Upper lobe of left lung (tissue), 6 donors: ENCODE measurements at regions not wholly inside any gene's neighbourhood (a gene's known extent, or its start where the extent isn't known, plus 50 kb on each side); places are given as distances from the start of the nearest gene placed in this dataset.
A peak's percentile ranks its signal among the peaks of the same experiment; 100 is the strongest.

Source experiments
- ATAC-seq, 2 donors: fragments of 200-7000 bp; cut with Tn5 transposase; one replicate each; pipeline ENCODE4 v1.9.1; 2022; ENCODE audit warnings: mild to moderate bottlenecking in 2 of 2, moderate library complexity in 2 of 2; ENCODE audit not compliant: low FRiP score in 2 of 2
- DNase-seq, 2 donors: peaks; one replicate each; pipeline ENCODE4 v3.0.0-alpha.2; 2019 to 2020
- H3K27ac ChIP-seq, 4 donors: fragments of 200-600 bp; sonication (generic); one replicate each; pipeline ENCODE4 v1.5.1; 2016 to 2019
- H3K27me3 ChIP-seq, 4 donors: fragments of 200-600 bp; sonication (generic); one replicate each; pipeline ENCODE4 v1.5.1; 2017 to 2019
- H3K36me3 ChIP-seq, 4 donors: fragments of 200-600 bp; sonication (generic); one replicate each; pipeline ENCODE4 v1.5.1; 2016 to 2019
- H3K4me1 ChIP-seq, 4 donors: fragments of 200-600 bp; sonication (generic); one replicate each; pipeline ENCODE4 v1.5.1; 2018 to 2019
- H3K4me3 ChIP-seq, 4 donors: fragments of 200-600 bp; sonication (generic); one replicate each; pipeline ENCODE4 v1.5.1; 2017 to 2019; ENCODE audit warnings: mild to moderate bottlenecking in 2 of 4, moderate library complexity in 1 of 4
- H3K9me3 ChIP-seq, 4 donors: fragments of 200-600 bp; sonication (generic); one replicate each; pipeline ENCODE4 v1.5.1; 2018 to 2019
- CTCF ChIP-seq, 6 experiments: fragments of 450-650 bp in 4 of 6; fragments of 200-600 bp in 2 of 6; sonication (generic) in 2 of 6; IDR thresholded peaks; one replicate each; pipeline ENCODE4 v1.5.1; 2016 to 2019; ENCODE audit warnings: antibody characterized with exemption in 6 of 6
- EP300 ChIP-seq, 4 donors: sonication (generic); formaldehyde crosslinking; IDR thresholded peaks; one replicate each; pipeline ENCODE4 v1.5.1; 2017; ENCODE audit warnings: antibody characterized with exemption in 4 of 4, control low read depth in 2 of 4
- POLR2A ChIP-seq, 4 donors: fragments of 450-650 bp; IDR thresholded peaks; one replicate each; pipeline ENCODE4 v1.5.1; 2016 to 2017; ENCODE audit warnings: antibody characterized with exemption in 4 of 4, mild to moderate bottlenecking in 2 of 4
- POLR2AphosphoS5 ChIP-seq, 2 donors: sonication (generic); formaldehyde crosslinking; IDR thresholded peaks; one replicate each; pipeline ENCODE4 v1.5.1; 2017; ENCODE audit warnings: antibody characterized with exemption in 2 of 2
- WGBS, 2 donors: methylation state at CpG; one replicate each; pipeline ENCODE4 v1.1.5; 2017 to 2018; 5-methylcytosine and 5-hydroxymethylcytosine counted together
- donor health status: DM: no; HTN: no; CAD: no; lungs with moderate emphysema.
- donor health status: DM: no; HTN: yes; CAD: no; lungs with severe emphysema.

DNA sequence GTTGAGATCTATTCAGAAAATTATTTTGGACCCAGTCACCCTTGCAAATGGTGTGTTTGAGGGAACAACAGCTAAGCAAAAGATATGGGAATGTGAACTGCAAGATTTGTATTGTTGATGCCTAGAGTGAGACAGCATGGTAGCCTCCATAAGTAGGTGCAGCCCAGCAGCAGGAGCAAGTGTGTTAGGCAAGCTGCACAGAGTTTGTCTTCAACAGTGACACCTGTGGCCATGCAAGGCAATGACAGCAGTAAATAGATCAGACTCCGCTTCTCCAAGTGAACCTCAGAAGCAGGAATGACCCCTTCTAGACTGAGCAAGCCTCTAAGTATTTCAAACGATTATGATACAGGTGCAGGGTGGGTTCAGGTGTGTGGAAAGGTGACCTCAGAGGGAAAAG, 133.4 kb upstream of the MSX1 start:
- no peak for DNase-seq
- Histone ChIP-seq H3K36me3 (no peaks in the 10 kb centered on the region), H3K4me3 (no peak overlapping the region), H3K27ac (no peak overlapping the region), H3K27me3 (no peaks in the 10 kb centered on the region), H3K9me3 (peaks cover 7 to 22% (median 17%) of the 10 kb centered on the region in 4 donors), H3K4me1 (no peaks in the 10 kb centered on the region)
- no peak for TF ChIP-seq POLR2AphosphoS5 (IDR thresholded peaks at IDR 0.05)
- no peak for TF ChIP-seq CTCF (IDR thresholded peaks at IDR 0.05)
- no peak for TF ChIP-seq EP300 (IDR thresholded peaks at IDR 0.05)
- no peak for TF ChIP-seq POLR2A (IDR thresholded peaks at IDR 0.05)
- no peak for ATAC-seq
- WGBS, 2 donors: 68 to 85% methylated on average over 2 of the region's 2 CpGs

- Histone ChIP-seq H3K4me3 (no peak overlapping the region), H3K36me3 (no peaks in the 10 kb centered on the region), H3K27me3 (no peaks in the 10 kb centered on the region), H3K4me1 (no peaks in the 10 kb centered on the region), H3K27ac (no peak overlapping the region), H3K9me3 (peaks cover 7 to 22% (median 17%) of the 10 kb centered on the region in 4 donors)
- DNase-seq: no peak
- 84 to 95% methylated on average over 3 to 4 of the region's 4 CpGs for WGBS, 2 donors
- ATAC-seq: no peak
- TF ChIP-seq POLR2A (IDR thresholded peaks at IDR 0.05) (no peak), EP300 (IDR thresholded peaks at IDR 0.05) (no peak), POLR2AphosphoS5 (IDR thresholded peaks at IDR 0.05) (no peak), CTCF (IDR thresholded peaks at IDR 0.05) (no peak)
These were observed 135.1 kb upstream of the MSX1 start for GRCh38 chr4:4724321-4724720.

GRCh38 chr4:4721636-4722035, 137.8 kb upstream of the MSX1 start:
- Histone ChIP-seq H3K36me3 (no peaks in the 10 kb centered on the region), H3K27me3 (no peaks in the 10 kb centered on the region), H3K4me1 (no peaks in the 10 kb centered on the region), H3K4me3 (no peak overlapping the region), H3K9me3 (peaks cover 7 to 18% (median 17%) of the 10 kb centered on the region in 4 donors), H3K27ac (no peak overlapping the region)
- TF ChIP-seq POLR2A (IDR thresholded peaks at IDR 0.05) (no peak), EP300 (IDR thresholded peaks at IDR 0.05) (no peak), CTCF (IDR thresholded peaks at IDR 0.05) (no peak), POLR2AphosphoS5 (IDR thresholded peaks at IDR 0.05) (no peak)
- DNase-seq: no peak
- ATAC-seq: no peak
- WGBS, 2 donors: 88 to 89% methylated on average over 5 of the region's 5 CpGs

GRCh38 chr4:4720646-4721045, 138.8 kb upstream of the MSX1 start:
- no peak overlapping the region for H3K4me3 ChIP-seq
- TF ChIP-seq EP300 (IDR thresholded peaks at IDR 0.05) (no peak), CTCF (IDR thresholded peaks at IDR 0.05) (no peak), POLR2AphosphoS5 (IDR thresholded peaks at IDR 0.05) (no peak), POLR2A (IDR thresholded peaks at IDR 0.05) (no peak)
- no peak overlapping the region for H3K27ac ChIP-seq
- peaks cover 0 to 10% (median 8%) of the 10 kb centered on the region in 4 donors for H3K9me3 ChIP-seq
- DNase-seq (peak in 1 of 2 donors; percentile 33), ATAC-seq (no peak)
- no peaks in the 10 kb centered on the region for H3K4me1 ChIP-seq
- 91 to 92% methylated on average over 6 of the region's 6 CpGs for WGBS, 2 donors
- H3K27me3 ChIP-seq: no peaks in the 10 kb centered on the region
- no peaks in the 10 kb centered on the region for H3K36me3 ChIP-seq

DNA sequence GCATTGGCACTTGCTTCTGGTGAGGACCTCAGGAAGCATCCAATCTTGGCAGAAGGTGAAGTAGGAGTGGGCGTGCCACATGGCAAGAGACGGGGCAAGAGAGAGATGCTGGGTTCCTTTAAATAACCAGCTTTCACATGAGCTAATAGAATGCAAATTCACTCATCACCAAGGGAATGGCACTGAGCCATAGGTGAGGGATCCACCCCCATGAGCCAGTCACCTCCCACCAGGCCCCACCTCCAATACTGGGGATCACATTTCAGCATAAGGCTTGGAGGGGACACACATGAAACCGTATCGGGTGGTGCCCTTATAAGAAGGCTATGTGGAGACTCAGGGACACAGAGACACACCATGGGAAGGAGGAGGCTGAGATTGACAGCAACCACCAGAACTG, 140.0 kb upstream of the MSX1 start:
- no peak overlapping the region for H3K27ac ChIP-seq
- H3K4me1 ChIP-seq: no peaks in the 10 kb centered on the region
- H3K27me3 ChIP-seq: no peaks in the 10 kb centered on the region
- 83 to 90% methylated on average over 4 of the region's 4 CpGs for WGBS, 2 donors
- ATAC-seq: no peak
- H3K36me3 ChIP-seq: no peaks in the 10 kb centered on the region
- no peak for DNase-seq
- TF ChIP-seq POLR2A (IDR thresholded peaks at IDR 0.05) (no peak), EP300 (IDR thresholded peaks at IDR 0.05) (no peak)
- H3K4me3 ChIP-seq: no peak overlapping the region
- no peaks in the 10 kb centered on the region for H3K9me3 ChIP-seq
